ENCODE measurements at regions not wholly inside any gene's neighbourhood (a gene's known extent, or its start where the extent isn't known, plus 50 kb on each side); places are given as distances from the start of the nearest gene placed in this dataset.

DNA sequence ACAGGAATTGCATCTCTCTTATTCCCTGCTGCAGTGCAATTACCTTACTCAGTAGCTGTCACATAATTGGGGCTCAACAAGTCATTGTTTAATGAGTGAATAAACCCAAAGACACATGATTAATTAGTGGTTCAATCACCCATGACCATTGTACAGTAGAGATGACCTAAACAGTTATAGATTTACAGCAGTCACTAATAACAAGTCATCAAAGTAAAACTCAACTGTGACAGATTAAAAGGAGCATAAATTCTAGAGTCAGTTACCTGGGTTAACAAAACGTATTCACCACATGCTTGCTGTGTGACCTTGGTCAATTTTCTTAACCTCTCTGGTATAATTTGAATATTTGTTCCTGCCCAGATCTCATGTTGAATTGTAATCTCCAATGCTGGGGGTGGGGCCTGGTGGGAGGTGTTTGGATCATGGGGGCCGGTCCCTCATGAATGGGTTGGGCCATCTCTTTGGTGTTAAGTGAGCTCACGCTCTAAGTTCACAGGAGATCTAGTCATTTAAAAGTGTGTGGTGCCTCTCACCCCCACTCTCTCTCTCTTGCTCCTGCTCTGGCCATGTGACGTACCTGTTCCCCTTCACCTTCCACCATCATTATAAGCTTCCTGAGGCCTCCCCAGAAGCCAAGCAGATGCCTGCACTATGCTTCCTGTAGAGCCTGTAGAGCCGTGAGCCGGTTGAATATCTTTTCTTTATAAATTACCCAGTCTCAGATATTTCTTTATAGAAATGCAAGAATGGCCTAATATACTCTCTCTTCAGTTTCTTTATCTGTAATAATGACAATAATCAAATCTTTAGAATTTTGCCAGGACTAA lies 141.9 kb upstream of the PLEKHG7 start:
- no peak for TF ChIP-seq CTCF (IDR thresholded peaks at IDR 0.05)
- TF ChIP-seq POLR2AphosphoS5 (IDR thresholded peaks at IDR 0.05; ENCODE audit: low read depth, low read length): no peak
- TF ChIP-seq, protein P1, sequence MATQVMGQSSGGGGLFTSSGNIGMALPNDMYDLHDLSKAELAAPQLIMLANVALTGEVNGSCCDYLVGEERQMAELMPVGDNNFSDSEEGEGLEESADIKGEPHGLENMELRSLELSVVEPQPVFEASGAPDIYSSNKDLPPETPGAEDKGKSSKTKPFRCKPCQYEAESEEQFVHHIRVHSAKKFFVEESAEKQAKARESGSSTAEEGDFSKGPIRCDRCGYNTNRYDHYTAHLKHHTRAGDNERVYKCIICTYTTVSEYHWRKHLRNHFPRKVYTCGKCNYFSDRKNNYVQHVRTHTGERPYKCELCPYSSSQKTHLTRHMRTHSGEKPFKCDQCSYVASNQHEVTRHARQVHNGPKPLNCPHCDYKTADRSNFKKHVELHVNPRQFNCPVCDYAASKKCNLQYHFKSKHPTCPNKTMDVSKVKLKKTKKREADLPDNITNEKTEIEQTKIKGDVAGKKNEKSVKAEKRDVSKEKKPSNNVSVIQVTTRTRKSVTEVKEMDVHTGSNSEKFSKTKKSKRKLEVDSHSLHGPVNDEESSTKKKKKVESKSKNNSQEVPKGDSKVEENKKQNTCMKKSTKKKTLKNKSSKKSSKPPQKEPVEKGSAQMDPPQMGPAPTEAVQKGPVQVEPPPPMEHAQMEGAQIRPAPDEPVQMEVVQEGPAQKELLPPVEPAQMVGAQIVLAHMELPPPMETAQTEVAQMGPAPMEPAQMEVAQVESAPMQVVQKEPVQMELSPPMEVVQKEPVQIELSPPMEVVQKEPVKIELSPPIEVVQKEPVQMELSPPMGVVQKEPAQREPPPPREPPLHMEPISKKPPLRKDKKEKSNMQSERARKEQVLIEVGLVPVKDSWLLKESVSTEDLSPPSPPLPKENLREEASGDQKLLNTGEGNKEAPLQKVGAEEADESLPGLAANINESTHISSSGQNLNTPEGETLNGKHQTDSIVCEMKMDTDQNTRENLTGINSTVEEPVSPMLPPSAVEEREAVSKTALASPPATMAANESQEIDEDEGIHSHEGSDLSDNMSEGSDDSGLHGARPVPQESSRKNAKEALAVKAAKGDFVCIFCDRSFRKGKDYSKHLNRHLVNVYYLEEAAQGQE (IDR thresholded peaks at IDR 0.05; ENCODE audit: insufficient read depth in 1 of 2, low read depth in 2 of 2, low read length in 1 of 2): no peak
- no peak for TF ChIP-seq SIN3A (IDR thresholded peaks at IDR 0.05; ENCODE audit: borderline replicate concordance, insufficient read depth, low read depth, low read length)
